ENCODE measurements at regions not wholly inside any gene's neighbourhood (a gene's known extent, or its start where the extent isn't known, plus 50 kb on each side); places are given as distances from the start of the nearest gene placed in this dataset.
A peak's percentile ranks its signal among the peaks of the same experiment; 100 is the strongest.

DNA sequence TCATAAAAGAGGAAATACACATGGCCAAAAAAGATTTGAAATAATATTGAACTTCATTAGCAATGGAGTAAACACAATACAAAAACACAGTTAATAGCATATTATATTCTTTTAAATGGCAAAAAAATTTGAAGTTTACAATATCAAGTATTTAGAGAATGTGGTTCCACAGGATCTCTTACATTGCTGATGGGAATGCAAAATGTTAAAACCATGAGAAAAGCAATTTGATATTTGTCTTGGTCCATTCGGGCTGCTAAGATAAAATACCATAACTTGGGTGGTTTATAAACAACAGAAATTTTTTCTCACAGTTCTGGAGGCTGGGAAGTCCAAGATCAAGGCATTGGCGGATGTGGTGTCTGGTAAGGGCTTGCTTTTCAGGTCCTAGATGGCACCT is 154.0 kb upstream of the PLN start:
- ATAC-seq (ENCODE audit: insufficient number of reproducible peaks, low FRiP score, low read depth) (no peak), DNase-seq (ENCODE audit: low spot score) (no peak)
- no peak overlapping the region for H3K27ac ChIP-seq
- peaks cover 10 to 50% of the 10 kb centered on the region in 2 donors for H3K4me1 ChIP-seq (ENCODE audit: control insufficient read depth in 1 of 2, low read depth in 2 of 2)
- TF ChIP-seq, protein P1, sequence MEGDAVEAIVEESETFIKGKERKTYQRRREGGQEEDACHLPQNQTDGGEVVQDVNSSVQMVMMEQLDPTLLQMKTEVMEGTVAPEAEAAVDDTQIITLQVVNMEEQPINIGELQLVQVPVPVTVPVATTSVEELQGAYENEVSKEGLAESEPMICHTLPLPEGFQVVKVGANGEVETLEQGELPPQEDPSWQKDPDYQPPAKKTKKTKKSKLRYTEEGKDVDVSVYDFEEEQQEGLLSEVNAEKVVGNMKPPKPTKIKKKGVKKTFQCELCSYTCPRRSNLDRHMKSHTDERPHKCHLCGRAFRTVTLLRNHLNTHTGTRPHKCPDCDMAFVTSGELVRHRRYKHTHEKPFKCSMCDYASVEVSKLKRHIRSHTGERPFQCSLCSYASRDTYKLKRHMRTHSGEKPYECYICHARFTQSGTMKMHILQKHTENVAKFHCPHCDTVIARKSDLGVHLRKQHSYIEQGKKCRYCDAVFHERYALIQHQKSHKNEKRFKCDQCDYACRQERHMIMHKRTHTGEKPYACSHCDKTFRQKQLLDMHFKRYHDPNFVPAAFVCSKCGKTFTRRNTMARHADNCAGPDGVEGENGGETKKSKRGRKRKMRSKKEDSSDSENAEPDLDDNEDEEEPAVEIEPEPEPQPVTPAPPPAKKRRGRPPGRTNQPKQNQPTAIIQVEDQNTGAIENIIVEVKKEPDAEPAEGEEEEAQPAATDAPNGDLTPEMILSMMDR (IDR thresholded peaks at IDR 0.05) = no peak
- no peak overlapping the region for H3K4me3 ChIP-seq
- H3K36me3 ChIP-seq = no peaks in the 10 kb centered on the region
- peaks cover 3% of the 10 kb centered on the region for H3K9me3 ChIP-seq
- no peaks in the 10 kb centered on the region for H3K27me3 ChIP-seq (replicated peaks; ENCODE audit: insufficient read depth)

DNA sequence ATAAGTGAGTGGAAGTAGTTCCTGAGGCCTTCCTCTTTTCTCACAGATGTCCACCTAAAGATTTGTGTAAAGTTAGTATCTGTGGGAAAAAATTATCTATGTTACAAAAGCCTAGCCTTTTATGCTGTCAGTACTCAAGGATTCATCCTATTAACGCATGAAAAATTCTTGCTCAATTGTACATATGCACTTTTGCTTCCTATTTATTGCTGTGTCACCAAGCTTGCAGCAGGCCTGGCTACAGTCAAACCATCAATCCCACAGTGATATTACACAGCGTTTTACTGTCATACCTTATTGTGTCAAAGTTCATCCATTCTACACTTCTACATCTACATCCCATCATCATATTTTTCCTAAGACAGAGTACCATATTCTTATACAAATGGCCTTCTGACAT is 151.1 kb upstream of the PLN start:
- H3K9me3 ChIP-seq = peaks cover 3% of the 10 kb centered on the region
- TF ChIP-seq, protein P1 (IDR thresholded peaks at IDR 0.05) = no peak
- peaks cover 10 to 44% of the 10 kb centered on the region in 2 donors for H3K4me1 ChIP-seq (ENCODE audit: control insufficient read depth in 1 of 2, low read depth in 2 of 2)
- no peak for ATAC-seq (ENCODE audit: insufficient number of reproducible peaks, low FRiP score, low read depth)
- peak overlapping the region in 1 of 2 donors; percentile 51 for H3K27ac ChIP-seq
- H3K4me3 ChIP-seq = no peak overlapping the region
- H3K27me3 ChIP-seq (replicated peaks; ENCODE audit: insufficient read depth) = no peaks in the 10 kb centered on the region
- no peaks in the 10 kb centered on the region for H3K36me3 ChIP-seq
- DNase-seq (ENCODE audit: low spot score) = no peak

DNA sequence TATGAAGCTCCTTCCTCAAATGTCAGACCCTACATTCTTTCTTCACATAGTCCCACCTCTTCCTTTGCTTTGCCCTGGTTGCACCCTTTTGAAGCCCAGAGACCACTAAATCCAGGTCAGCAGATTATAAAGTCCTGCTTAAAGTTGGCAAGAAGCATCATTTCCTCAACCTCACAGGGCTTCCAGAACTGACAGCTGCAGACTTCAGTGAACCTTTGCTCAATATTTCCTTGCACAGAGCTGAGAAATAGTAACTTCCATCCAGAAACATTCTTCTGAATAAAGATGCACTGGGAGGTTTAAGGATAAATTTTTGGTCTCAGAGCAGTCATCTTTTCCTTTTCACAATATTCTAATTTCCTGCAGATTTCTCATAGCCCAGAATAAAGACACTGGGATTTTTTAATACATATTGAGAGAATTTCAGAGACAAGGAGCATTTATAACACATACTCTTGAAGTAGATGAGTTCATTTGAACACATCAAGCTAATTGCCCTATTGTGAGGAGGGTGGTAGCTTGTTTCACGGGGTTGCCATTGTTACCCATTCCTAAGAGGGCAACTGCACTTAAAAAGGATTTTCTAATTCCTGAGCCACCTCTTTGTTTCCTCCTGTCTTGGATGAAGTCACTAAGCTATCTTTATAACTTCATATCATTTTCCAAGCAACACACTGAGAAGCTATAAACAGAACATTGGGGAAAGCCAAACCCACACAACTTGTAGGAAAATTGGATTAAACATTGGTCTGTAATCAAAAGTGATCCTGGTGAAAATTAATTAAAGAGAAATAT is 150.2 kb upstream of the PLN start:
- TF ChIP-seq, protein P1 (IDR thresholded peaks at IDR 0.05) = no peak
- H3K27me3 ChIP-seq (replicated peaks; ENCODE audit: insufficient read depth) = no peaks in the 10 kb centered on the region
- H3K4me3 ChIP-seq = no peak overlapping the region
- H3K36me3 ChIP-seq = no peaks in the 10 kb centered on the region
- ATAC-seq (ENCODE audit: insufficient number of reproducible peaks, low FRiP score, low read depth) = no peak
- peaks cover 10 to 44% of the 10 kb centered on the region in 2 donors for H3K4me1 ChIP-seq (ENCODE audit: control insufficient read depth in 1 of 2, low read depth in 2 of 2)
- DNase-seq (ENCODE audit: low spot score) = no peak
- peak overlapping the region; percentile 23 to 51 for H3K27ac ChIP-seq
- H3K9me3 ChIP-seq = peaks cover 3% of the 10 kb centered on the region

DNA sequence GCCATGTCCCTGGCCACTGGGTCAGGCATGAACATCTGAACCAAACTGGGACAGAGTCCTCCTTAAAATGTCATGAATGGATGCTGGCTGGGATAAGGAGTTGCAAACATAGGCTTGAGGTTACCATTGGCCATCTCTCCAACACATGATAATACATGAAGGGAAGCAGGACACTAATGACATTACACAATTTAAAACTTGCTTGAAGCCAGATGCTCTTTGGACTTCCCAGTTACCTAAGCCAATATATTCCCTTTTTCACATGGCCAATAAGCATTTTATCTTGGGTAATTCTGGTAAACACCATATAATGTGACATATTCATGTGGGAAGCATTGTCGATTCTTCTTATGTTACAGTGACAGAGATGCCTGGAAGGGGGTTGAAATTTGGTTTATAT is 148.0 kb upstream of the PLN start:
- ATAC-seq (ENCODE audit: insufficient number of reproducible peaks, low FRiP score, low read depth) (no peak), DNase-seq (ENCODE audit: low spot score) (no peak)
- H3K27me3 ChIP-seq (replicated peaks; ENCODE audit: insufficient read depth) = no peaks in the 10 kb centered on the region
- H3K9me3 ChIP-seq = no peaks in the 10 kb centered on the region
- H3K4me3 ChIP-seq = no peak overlapping the region
- H3K36me3 ChIP-seq = no peaks in the 10 kb centered on the region
- TF ChIP-seq, protein P1 (IDR thresholded peaks at IDR 0.05) = no peak
- H3K27ac ChIP-seq = no peak overlapping the region
- H3K4me1 ChIP-seq (ENCODE audit: control insufficient read depth in 1 of 2, low read depth in 2 of 2) = peaks cover 10 to 40% of the 10 kb centered on the region in 2 donors

DNA sequence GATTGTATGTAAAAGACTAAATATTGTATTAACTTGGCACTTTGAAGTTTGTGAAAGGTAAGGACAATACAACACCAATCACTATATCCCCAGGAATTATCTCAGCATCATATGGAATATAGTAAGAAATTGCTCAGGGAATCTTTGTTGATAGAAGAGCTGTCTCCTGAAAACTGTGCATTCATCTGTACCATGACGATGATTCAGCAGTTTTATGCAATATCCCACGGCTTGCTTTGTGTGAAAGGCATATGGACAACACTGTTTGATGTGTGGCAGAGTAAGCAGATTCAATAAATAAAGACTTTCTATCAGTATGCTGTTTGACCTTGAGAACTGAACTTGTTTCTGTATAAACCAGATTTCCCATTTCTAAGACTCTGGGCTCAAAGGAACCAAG is 147.5 kb upstream of the PLN start:
- no peak for DNase-seq (ENCODE audit: low spot score)
- Histone ChIP-seq H3K27ac (no peak overlapping the region), H3K27me3 (replicated peaks; ENCODE audit: insufficient read depth) (no peaks in the 10 kb centered on the region), H3K9me3 (no peaks in the 10 kb centered on the region), H3K4me3 (no peak overlapping the region), H3K4me1 (ENCODE audit: control insufficient read depth in 1 of 2, low read depth in 2 of 2) (peaks cover 10 to 39% of the 10 kb centered on the region in 2 donors), H3K36me3 (no peaks in the 10 kb centered on the region)
- TF ChIP-seq, protein P1 (IDR thresholded peaks at IDR 0.05) = no peak
- no peak for ATAC-seq (ENCODE audit: insufficient number of reproducible peaks, low FRiP score, low read depth)

Measured in thoracic aorta (tissue), 2 donors.